ENCODE measurements at regions not wholly inside any gene's neighbourhood (a gene's known extent, or its start where the extent isn't known, plus 50 kb on each side); places are given as distances from the start of the nearest gene placed in this dataset.

DNA sequence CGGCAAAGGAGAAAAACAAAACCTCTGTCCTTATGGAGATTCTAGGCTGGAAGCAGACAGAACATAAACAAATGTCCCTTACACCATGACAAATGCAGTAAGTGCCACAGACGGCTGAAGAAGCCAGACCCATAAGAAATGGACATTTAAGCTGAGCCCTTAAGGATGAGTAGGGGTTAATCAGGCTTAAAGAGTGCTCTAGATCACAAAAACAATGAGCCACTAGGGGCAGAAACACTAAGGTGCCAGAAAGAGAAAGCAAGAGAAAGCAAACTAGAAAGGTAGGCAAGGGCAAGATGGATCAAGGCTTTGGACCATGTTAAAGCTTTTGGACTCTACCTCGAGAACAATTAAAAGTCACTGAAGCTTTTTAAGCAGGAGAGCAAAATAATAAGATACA is 326.9 kb upstream of the WWC1 start:
- in situ Hi-C loops (cut with HindIII; ENCODE audit: low sequenced_read_pairs) = no loop called here
- no peak overlapping the region for H3K4me3 ChIP-seq (ENCODE audit: low read depth, low read length)
- no peak for DNase-seq (ENCODE audit: low read depth)
- TF ChIP-seq, protein P1, sequence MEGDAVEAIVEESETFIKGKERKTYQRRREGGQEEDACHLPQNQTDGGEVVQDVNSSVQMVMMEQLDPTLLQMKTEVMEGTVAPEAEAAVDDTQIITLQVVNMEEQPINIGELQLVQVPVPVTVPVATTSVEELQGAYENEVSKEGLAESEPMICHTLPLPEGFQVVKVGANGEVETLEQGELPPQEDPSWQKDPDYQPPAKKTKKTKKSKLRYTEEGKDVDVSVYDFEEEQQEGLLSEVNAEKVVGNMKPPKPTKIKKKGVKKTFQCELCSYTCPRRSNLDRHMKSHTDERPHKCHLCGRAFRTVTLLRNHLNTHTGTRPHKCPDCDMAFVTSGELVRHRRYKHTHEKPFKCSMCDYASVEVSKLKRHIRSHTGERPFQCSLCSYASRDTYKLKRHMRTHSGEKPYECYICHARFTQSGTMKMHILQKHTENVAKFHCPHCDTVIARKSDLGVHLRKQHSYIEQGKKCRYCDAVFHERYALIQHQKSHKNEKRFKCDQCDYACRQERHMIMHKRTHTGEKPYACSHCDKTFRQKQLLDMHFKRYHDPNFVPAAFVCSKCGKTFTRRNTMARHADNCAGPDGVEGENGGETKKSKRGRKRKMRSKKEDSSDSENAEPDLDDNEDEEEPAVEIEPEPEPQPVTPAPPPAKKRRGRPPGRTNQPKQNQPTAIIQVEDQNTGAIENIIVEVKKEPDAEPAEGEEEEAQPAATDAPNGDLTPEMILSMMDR (IDR thresholded peaks at IDR 0.05; ENCODE audit: low read depth, low read length, missing control alignments) = peak; percentile 47

DNA sequence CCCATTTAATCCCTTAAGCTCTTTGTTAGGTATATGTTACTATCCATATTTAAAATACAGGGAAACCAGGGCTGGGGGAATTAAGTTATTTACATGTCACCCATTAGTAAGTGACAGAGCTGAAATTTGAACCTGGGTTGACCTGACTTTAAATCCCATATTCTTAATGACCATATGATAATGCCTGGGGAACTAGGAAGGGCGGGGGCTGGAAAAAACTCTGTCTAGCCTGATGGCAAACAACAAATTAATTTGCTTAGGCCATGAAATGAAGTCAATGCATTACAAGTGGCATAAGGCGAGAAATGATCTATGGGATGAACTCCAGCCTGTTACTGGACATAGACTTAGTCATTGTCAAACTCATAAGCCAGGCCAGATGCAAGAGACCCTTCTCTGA is 325.7 kb upstream of the WWC1 start:
- in situ Hi-C loops (cut with HindIII; ENCODE audit: low sequenced_read_pairs) = no loop called here
- TF ChIP-seq, protein P1 (IDR thresholded peaks at IDR 0.05; ENCODE audit: low read depth, low read length, missing control alignments) = no peak
- no peak overlapping the region for H3K4me3 ChIP-seq (ENCODE audit: low read depth, low read length)
- no peak for DNase-seq (ENCODE audit: low read depth)

DNA sequence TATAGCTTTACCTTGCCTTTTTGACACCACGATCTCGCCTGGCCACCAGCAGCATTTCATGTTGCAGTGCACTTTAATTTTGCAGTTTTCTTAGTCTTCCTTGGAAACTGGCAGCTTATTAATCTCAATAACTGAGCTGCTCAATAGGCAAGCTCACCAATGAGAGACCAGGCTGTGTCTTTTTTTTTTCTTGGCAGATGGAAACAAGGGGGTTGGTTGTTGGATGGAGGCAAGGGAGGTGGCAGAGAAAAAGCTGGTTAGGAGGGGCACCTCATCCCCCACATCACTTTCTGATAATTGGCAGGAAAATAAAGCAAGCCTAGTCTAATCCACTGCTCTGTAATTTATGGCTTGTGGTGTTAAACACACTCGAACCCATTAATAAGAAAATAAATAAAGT is 324.5 kb upstream of the WWC1 start:
- no peak for DNase-seq (ENCODE audit: low read depth)
- in situ Hi-C loops (cut with HindIII; ENCODE audit: low sequenced_read_pairs) = no loop called here
- TF ChIP-seq, protein P1 (IDR thresholded peaks at IDR 0.05; ENCODE audit: low read depth, low read length, missing control alignments) = no peak
- H3K4me3 ChIP-seq (ENCODE audit: low read depth, low read length) = no peak overlapping the region

DNA sequence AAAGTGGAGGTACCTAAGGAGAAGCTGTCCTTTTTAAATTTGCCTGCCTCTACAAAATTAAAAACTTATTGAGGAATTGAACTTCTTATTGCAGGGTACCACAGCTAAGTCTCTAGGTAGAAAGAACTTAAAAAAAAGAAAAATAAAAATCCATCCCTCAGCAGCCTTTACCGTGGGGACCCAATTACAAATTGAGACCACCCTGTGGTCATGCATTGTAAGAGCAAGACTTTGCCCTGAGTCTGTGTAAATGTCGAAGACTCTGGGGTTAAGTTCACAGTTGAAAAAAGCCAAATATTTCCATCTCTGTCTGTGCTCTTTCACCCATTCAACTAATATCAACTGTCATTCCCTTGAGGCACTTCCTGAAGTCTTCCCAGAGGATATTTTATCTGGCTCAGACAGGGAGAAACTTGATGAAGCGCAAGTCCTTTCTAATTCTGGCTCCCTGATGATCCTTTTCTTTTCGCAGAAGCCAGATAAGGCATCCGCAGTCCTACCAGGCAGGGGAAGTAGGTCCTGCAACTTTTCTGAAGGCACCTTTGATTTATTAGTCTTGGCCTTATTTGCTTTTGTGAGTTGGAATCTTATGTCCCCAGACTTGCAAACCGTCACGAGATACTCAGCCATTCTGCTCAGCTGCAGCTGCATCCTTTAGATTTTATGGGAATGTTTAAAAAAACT is 323.8 kb upstream of the WWC1 start:
- in situ Hi-C loops (cut with HindIII; ENCODE audit: low sequenced_read_pairs) = no loop called here
- DNase-seq (ENCODE audit: low read depth) = no peak
- H3K4me3 ChIP-seq (ENCODE audit: low read depth, low read length) = no peak overlapping the region
- TF ChIP-seq, protein P1 (IDR thresholded peaks at IDR 0.05; ENCODE audit: low read depth, low read length, missing control alignments) = peak; percentile 37

DNA sequence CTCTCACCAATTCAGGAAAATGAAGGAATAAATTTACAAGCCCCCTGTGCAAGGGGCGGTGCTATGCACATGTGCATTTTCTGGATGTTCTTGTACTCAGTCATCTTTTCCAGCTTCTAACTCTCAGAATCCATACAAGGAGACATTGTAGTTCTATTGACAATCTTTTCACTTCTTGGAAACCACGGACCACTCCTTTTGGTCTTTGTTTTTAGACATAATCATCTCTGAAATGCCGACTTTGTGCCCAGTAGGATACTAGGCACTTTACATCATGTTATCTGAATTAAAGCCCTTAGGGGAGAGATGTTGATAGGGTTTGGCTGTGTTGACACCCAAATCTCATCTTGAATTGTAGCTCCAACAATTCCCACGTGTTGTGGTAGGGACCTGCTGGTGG is 322.6 kb upstream of the WWC1 start:
- TF ChIP-seq, protein P1 (IDR thresholded peaks at IDR 0.05; ENCODE audit: low read depth, low read length, missing control alignments) = no peak
- no peak for DNase-seq (ENCODE audit: low read depth)
- in situ Hi-C loops (cut with HindIII; ENCODE audit: low sequenced_read_pairs) = no loop called here
- H3K4me3 ChIP-seq (ENCODE audit: low read depth, low read length) = no peak overlapping the region

DNA sequence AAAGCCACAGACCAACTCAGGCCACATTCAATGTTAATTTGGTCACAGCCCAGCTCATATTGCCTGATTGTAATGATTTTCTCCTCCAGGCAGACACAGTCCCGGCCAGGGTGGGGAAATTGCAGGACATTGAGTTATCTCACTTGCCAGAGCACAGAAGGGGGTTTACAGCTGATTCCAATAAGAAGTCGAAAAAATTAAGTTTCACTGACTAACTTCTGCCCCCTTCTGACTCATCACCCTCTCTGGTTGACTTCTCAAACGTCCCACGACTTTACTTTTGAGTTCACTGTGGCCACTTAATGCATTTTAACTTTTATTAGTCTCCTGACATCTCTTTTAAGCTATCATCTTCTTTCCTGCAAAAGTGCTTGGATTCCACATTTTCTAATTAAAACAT is 321.4 kb upstream of the WWC1 start:
- DNase-seq (ENCODE audit: low read depth) = peak; percentile 26
- in situ Hi-C loops (cut with HindIII; ENCODE audit: low sequenced_read_pairs) = no loop called here
- TF ChIP-seq, protein P1 (IDR thresholded peaks at IDR 0.05; ENCODE audit: low read depth, low read length, missing control alignments) = no peak

More for the DNA sequence above, 321.4 kb upstream of the WWC1 start:
- no peak overlapping the region for H3K4me3 ChIP-seq (ENCODE audit: low read depth, low read length)

Measured in astrocyte of the cerebellum (primary cell).